ENCODE measurements at regions not wholly inside any gene's neighbourhood (a gene's known extent, or its start where the extent isn't known, plus 50 kb on each side); places are given as distances from the start of the nearest gene placed in this dataset.
A peak's percentile ranks its signal among the peaks of the same experiment; 100 is the strongest.

- POLR2A ChIA-PET = interaction anchor here (0.9 to 2.5 kb wide), 9 partner anchors 9 to 1472 kb away, joined by 3 to 22 read pairs (median 3); partner anchors contain the start of gene NAMPT
- intact Hi-C loops (cut with micrococcal nuclease) = loop anchor here (1.0 to 2.0 kb wide), 6 partner anchors 60 to 288 kb away; no protein-coding TSS in a partner anchor
These were observed 175.9 kb downstream of the CCDC71L start for GRCh38 chr7:106485031-106485551.

GRCh38 chr7:106484562-106484961 lies 176.4 kb downstream of the CCDC71L start:
- peak overlapping the region; percentile 78 for H3K27ac Mint-ChIP-seq
- CTCF ChIA-PET = interaction anchor here (1.1 to 3.5 kb wide), 6 partner anchors 17 to 308 kb away, joined by 3 to 21 read pairs (median 6); no protein-coding TSS in a partner anchor
- no peaks in the 10 kb centered on the region for H3K36me3 Mint-ChIP-seq
- intact Hi-C loops (cut with micrococcal nuclease) = loop anchor here (2.0 to 5.0 kb wide), 3 partner anchors 118 to 288 kb away; no protein-coding TSS in a partner anchor
- no peak overlapping the region for H3K4me3 Mint-ChIP-seq
- DNase-seq = no peak
- H3K4me1 Mint-ChIP-seq (ENCODE audit: low read depth) = peaks cover 61% of the 10 kb centered on the region
- POLR2A ChIA-PET = interaction anchor here (0.9 to 2.5 kb wide), 9 partner anchors 9 to 1471 kb away, joined by 3 to 22 read pairs (median 3); partner anchors contain the start of gene NAMPT
- H3K9me3 Mint-ChIP-seq = no peaks in the 10 kb centered on the region
- peaks cover 18% of the 10 kb centered on the region for H3K27me3 Mint-ChIP-seq

More at GRCh38 chr7:106485031-106485551, 175.9 kb downstream of the CCDC71L start:
- no peak overlapping the region for H3K4me3 Mint-ChIP-seq
- H3K27me3 Mint-ChIP-seq = peaks cover 18% of the 10 kb centered on the region
- peak overlapping the region; percentile 78 for H3K27ac Mint-ChIP-seq
- CTCF ChIA-PET = interaction anchor here (0.7 to 3.5 kb wide), 8 partner anchors 17 to 308 kb away, joined by 3 to 21 read pairs (median 4); partner anchors contain the start of gene NAMPT
- DNase-seq = peak; percentile 22
- H3K4me1 Mint-ChIP-seq (ENCODE audit: low read depth) = peaks cover 58% of the 10 kb centered on the region
- no peaks in the 10 kb centered on the region for H3K36me3 Mint-ChIP-seq
- H3K9me3 Mint-ChIP-seq = peaks cover 3% of the 10 kb centered on the region

- Mint-ChIP-seq H3K27me3 (peaks cover 17% of the 10 kb centered on the region), H3K9me3 (no peaks in the 10 kb centered on the region), H3K36me3 (no peaks in the 10 kb centered on the region), H3K27ac (no peak overlapping the region), H3K4me3 (no peak overlapping the region), H3K4me1 (ENCODE audit: low read depth) (peaks cover 63% of the 10 kb centered on the region)
- CTCF ChIA-PET = no interaction called here
- POLR2A ChIA-PET = no interaction called here
- intact Hi-C loops (cut with micrococcal nuclease) = loop anchor here (5.0 kb wide), 1 partner anchor 255 kb away; no protein-coding TSS in a partner anchor
- no peak for DNase-seq
These were observed 178.9 kb downstream of the CCDC71L start for GRCh38 chr7:106482091-106482490.

GRCh38 chr7:106480616-106481031 lies 180.3 kb downstream of the CCDC71L start:
- Mint-ChIP-seq H3K27ac (peak overlapping the region; percentile 44), H3K4me3 (no peak overlapping the region), H3K4me1 (ENCODE audit: low read depth) (peaks cover 49% of the 10 kb centered on the region), H3K9me3 (no peaks in the 10 kb centered on the region), H3K36me3 (no peaks in the 10 kb centered on the region), H3K27me3 (peaks cover 15% of the 10 kb centered on the region)
- POLR2A ChIA-PET = interaction anchor here (1.0 to 1.3 kb wide), 2 partner anchors 61 to 135 kb away, joined by 3 to 6 read pairs; no protein-coding TSS in a partner anchor
- DNase-seq = peak; percentile 37
- CTCF ChIA-PET = no interaction called here
- intact Hi-C loops (cut with micrococcal nuclease) = loop anchor here (1.0 to 5.0 kb wide), 7 partner anchors 55 to 257 kb away; no protein-coding TSS in a partner anchor

- H3K27ac Mint-ChIP-seq = peak overlapping the region; percentile 44
- H3K4me1 Mint-ChIP-seq (ENCODE audit: low read depth) = peaks cover 44% of the 10 kb centered on the region
- H3K27me3 Mint-ChIP-seq = peaks cover 15% of the 10 kb centered on the region
- no peak overlapping the region for H3K4me3 Mint-ChIP-seq
- ChIA-PET POLR2A (interaction anchor here (0.6 to 1.3 kb wide), 3 partner anchors 61 to 220 kb away, joined by 3 to 6 read pairs (median 3); no protein-coding TSS in a partner anchor), CTCF (no interaction called here)
- no peak for DNase-seq
- H3K9me3 Mint-ChIP-seq = no peaks in the 10 kb centered on the region
- intact Hi-C loops (cut with micrococcal nuclease) = loop anchor here (1.0 to 5.0 kb wide), 7 partner anchors 55 to 257 kb away; no protein-coding TSS in a partner anchor
- H3K36me3 Mint-ChIP-seq = no peaks in the 10 kb centered on the region
These were observed 180.8 kb downstream of the CCDC71L start for GRCh38 chr7:106480161-106480579.

- Mint-ChIP-seq H3K4me1 (ENCODE audit: low read depth) (peaks cover 23% of the 10 kb centered on the region), H3K9me3 (no peaks in the 10 kb centered on the region), H3K27ac (no peak overlapping the region), H3K4me3 (no peak overlapping the region), H3K27me3 (peaks cover 8% of the 10 kb centered on the region), H3K36me3 (no peaks in the 10 kb centered on the region)
- POLR2A ChIA-PET = no interaction called here
- CTCF ChIA-PET = no interaction called here
- intact Hi-C loops (cut with micrococcal nuclease) = no loop called here
- DNase-seq = no peak
These were observed 184.2 kb downstream of the CCDC71L start for GRCh38 chr7:106476751-106477150.

- intact Hi-C loops (cut with micrococcal nuclease) = no loop called here
- CTCF ChIA-PET = interaction anchor here (1.2 to 3.1 kb wide), 3 partner anchors 10 to 296 kb away, joined by 3 to 7 read pairs (median 4); no protein-coding TSS in a partner anchor
- Mint-ChIP-seq H3K4me3 (no peak overlapping the region), H3K27ac (no peak overlapping the region), H3K4me1 (ENCODE audit: low read depth) (peaks cover 10% of the 10 kb centered on the region), H3K9me3 (no peaks in the 10 kb centered on the region), H3K27me3 (peaks cover 10% of the 10 kb centered on the region), H3K36me3 (no peaks in the 10 kb centered on the region)
- no peak for DNase-seq
- POLR2A ChIA-PET = no interaction called here
These were observed 188.0 kb upstream of the NAMPT start for GRCh38 chr7:106472741-106473140.

GRCh38 chr7:106471686-106472440 lies 187.1 kb upstream of the NAMPT start:
- H3K9me3 Mint-ChIP-seq = no peaks in the 10 kb centered on the region
- no peak overlapping the region for H3K27ac Mint-ChIP-seq
- H3K27me3 Mint-ChIP-seq = peaks cover 10% of the 10 kb centered on the region
- ChIA-PET CTCF (interaction anchor here (1.2 to 3.1 kb wide), 3 partner anchors 9 to 296 kb away, joined by 3 to 7 read pairs (median 4); no protein-coding TSS in a partner anchor), POLR2A (no interaction called here)
- H3K4me3 Mint-ChIP-seq = no peak overlapping the region
- no peak for DNase-seq
- no peaks in the 10 kb centered on the region for H3K36me3 Mint-ChIP-seq
- intact Hi-C loops (cut with micrococcal nuclease) = no loop called here
- H3K4me1 Mint-ChIP-seq (ENCODE audit: low read depth) = peaks cover 10% of the 10 kb centered on the region

- POLR2A ChIA-PET = no interaction called here
- no peak overlapping the region for H3K4me3 Mint-ChIP-seq
- peaks cover 10% of the 10 kb centered on the region for H3K27me3 Mint-ChIP-seq
- no peak overlapping the region for H3K27ac Mint-ChIP-seq
- no peaks in the 10 kb centered on the region for H3K36me3 Mint-ChIP-seq
- H3K4me1 Mint-ChIP-seq (ENCODE audit: low read depth) = peaks cover 10% of the 10 kb centered on the region
- no peak for DNase-seq
- H3K9me3 Mint-ChIP-seq = no peaks in the 10 kb centered on the region
- intact Hi-C loops (cut with micrococcal nuclease) = no loop called here
- CTCF ChIA-PET = interaction anchor here (3.1 kb wide), 1 partner anchor 9 kb away, joined by 7 read pairs; no protein-coding TSS in a partner anchor
These were observed 186.2 kb upstream of the NAMPT start for GRCh38 chr7:106471021-106471420.

GRCh38 chr7:106466867-106467266 lies 182.1 kb upstream of the NAMPT start:
- no peak for DNase-seq
- POLR2A ChIA-PET = no interaction called here
- intact Hi-C loops (cut with micrococcal nuclease) = no loop called here
- H3K27ac Mint-ChIP-seq = no peak overlapping the region
- no peaks in the 10 kb centered on the region for H3K9me3 Mint-ChIP-seq
- no peaks in the 10 kb centered on the region for H3K36me3 Mint-ChIP-seq
- H3K4me1 Mint-ChIP-seq (ENCODE audit: low read depth) = peaks cover 22% of the 10 kb centered on the region
- H3K4me3 Mint-ChIP-seq = no peak overlapping the region
- CTCF ChIA-PET = interaction anchor here (1.1 to 7.7 kb wide), 3 partner anchors 269 to 290 kb away, joined by 3 to 184 read pairs (median 3); no protein-coding TSS in a partner anchor
- peaks cover 8% of the 10 kb centered on the region for H3K27me3 Mint-ChIP-seq

GRCh38 chr7:106465704-106466468 lies 181.1 kb upstream of the NAMPT start:
- DNase-seq = no peak
- Mint-ChIP-seq H3K9me3 (no peaks in the 10 kb centered on the region), H3K4me3 (no peak overlapping the region), H3K4me1 (ENCODE audit: low read depth) (peaks cover 22% of the 10 kb centered on the region), H3K27me3 (peaks cover 8% of the 10 kb centered on the region), H3K27ac (no peak overlapping the region), H3K36me3 (no peaks in the 10 kb centered on the region)
- intact Hi-C loops (cut with micrococcal nuclease) = no loop called here
- ChIA-PET CTCF (interaction anchor here (7.7 kb wide), 1 partner anchor 289 kb away, joined by 184 read pairs; no protein-coding TSS in a partner anchor), POLR2A (no interaction called here)
